Ovary (tissue), 3 donors: ENCODE measurements at regions not wholly inside any gene's neighbourhood (a gene's known extent, or its start where the extent isn't known, plus 50 kb on each side); places are given as distances from the start of the nearest gene placed in this dataset.

Experiments used
- CTCF ChIP-seq, 3 donors: fragments of 450-650 bp in 2 of 3; fragments of 200-600 bp in 1 of 3; IDR thresholded peaks; one replicate each; pipeline versions ENCODE4 v1.5.1 to v1.8.0; 2016 to 2022; ENCODE audit warnings: antibody characterized with exemption in 3 of 3, mild to moderate bottlenecking in 1 of 3
- EP300 ChIP-seq: sonication (generic); formaldehyde crosslinking; IDR thresholded peaks from one replicate; pipeline ENCODE4 v1.6.1; 2017; ENCODE audit warnings: antibody characterized with exemption
- donor health status: DM: no; HTN: no; CAD: no.

- TF ChIP-seq CTCF (IDR thresholded peaks at IDR 0.05) (no peak), EP300 (no peak)
Measured at GRCh38 chr13:34152409-34152808, 334.5 kb downstream of the RFC3 start.
